ENCODE measurements at regions not wholly inside any gene's neighbourhood (a gene's known extent, or its start where the extent isn't known, plus 50 kb on each side); places are given as distances from the start of the nearest gene placed in this dataset.

- ChIA-PET CTCF (interaction anchor here (1.0 to 1.1 kb wide), 2 partner anchors 41 to 115 kb away, joined by 3 read pairs; no protein-coding TSS in a partner anchor), POLR2A (no interaction called here)
- Histone ChIP-seq H3K9ac (replicated peaks; ENCODE audit: extremely low read depth, insufficient read depth, low read length) (no peak overlapping the region), H3K27me3 (ENCODE audit: control insufficient read depth in 2 of 2, insufficient read depth in 2 of 2, low read length in 2 of 2) (peaks cover 22 to 24% of the 10 kb centered on the region in 2 experiments), H3K79me2 (ENCODE audit: control insufficient read depth, insufficient read depth, low read length) (no peaks in the 10 kb centered on the region), H3K4me2 (ENCODE audit: insufficient read depth, low read length) (no peak overlapping the region), H3K9me1 (replicated peaks; ENCODE audit: control insufficient read depth, extremely low read depth, insufficient read depth, low read length) (no peaks in the 10 kb centered on the region), H2AFZ (ENCODE audit: low read depth, low read length) (no peak overlapping the region), H3K36me3 (ENCODE audit: control insufficient read depth in 2 of 2, extremely low read depth in 1 of 2, insufficient read depth in 2 of 2, low read length in 2 of 2) (no peaks in the 10 kb centered on the region), H3K4me1 (ENCODE audit: control insufficient read depth, extremely low read depth, insufficient read depth, low read length) (no peaks in the 10 kb centered on the region), H4K20me1 (replicated peaks; ENCODE audit: control insufficient read depth, extremely low read depth, insufficient read depth, low read length) (no peaks in the 10 kb centered on the region), H3K27ac (ENCODE audit: insufficient read depth, low read depth, low read length) (no peak overlapping the region), H3K4me3 (replicated peaks in 1 of 3; ENCODE audit: insufficient read depth in 1 of 3, low read depth in 1 of 3, low read length in 3 of 3) (no peak overlapping the region), H3K9me3 (replicated peaks; ENCODE audit: control insufficient read depth, insufficient read depth, low read length) (no peaks in the 10 kb centered on the region)
- dilution Hi-C loops (cut with MboI; ENCODE audit: extremely low pct_ligation_motif_present, low sequenced_read_pairs) (no loop called here), intact Hi-C loops (cut with micrococcal nuclease) (no loop called here)
- no peak for FAIRE-seq
- BruUV-seq (replicated peaks): no TSS peak
- DNase-seq (ENCODE audit: low read depth, low spot score): no peak
- no peak for TF ChIP-seq EZH2 (IDR thresholded peaks at IDR 0.05; ENCODE audit: borderline replicate concordance, low read depth, low read length, severe bottlenecking)
- no peak for TF ChIP-seq MYC (IDR thresholded peaks at IDR 0.05; ENCODE audit: low read depth, low read length)
- TF ChIP-seq CTCF (IDR thresholded peaks at IDR 0.05; ENCODE audit: extremely low read depth in 1 of 2, insufficient read depth in 1 of 2, low read depth in 1 of 2, low read length in 2 of 2): no peak
- TF ChIP-seq POLR2AphosphoS5 (IDR thresholded peaks at IDR 0.05; ENCODE audit: insufficient read depth, low read depth, low read length): no peak
- no peak for TF ChIP-seq POLR2A (IDR thresholded peaks at IDR 0.05; ENCODE audit: low read depth, low read length)
- TF ChIP-seq JUN (IDR thresholded peaks at IDR 0.05; ENCODE audit: borderline replicate concordance, insufficient read depth, insufficient read length, low read depth): no peak
- no peak for TF ChIP-seq FOS (IDR thresholded peaks at IDR 0.05; ENCODE audit: borderline replicate concordance, insufficient read depth, low read length)
- TF ChIP-seq MAX (IDR thresholded peaks at IDR 0.05; ENCODE audit: insufficient read depth, insufficient read length): no peak
- no peak for TF ChIP-seq GATA2 (IDR thresholded peaks at IDR 0.05; ENCODE audit: insufficient read depth, insufficient read length, low read depth, low read length)
These were observed 83.5 kb upstream of the LIMCH1 start for GRCh38 chr4:41454423-41454822.

All from endothelial cell of umbilical vein (primary cell).